Coronary artery (tissue), 2 donors: ENCODE measurements at regions not wholly inside any gene's neighbourhood (a gene's known extent, or its start where the extent isn't known, plus 50 kb on each side); places are given as distances from the start of the nearest gene placed in this dataset.
A peak's percentile ranks its signal among the peaks of the same experiment; 100 is the strongest.

Experiments
- DNase-seq: peaks from one replicate; pipeline ENCODE4 v3.0.0-alpha.2; 2017; ENCODE audit warnings: low spot score
- H3K27ac ChIP-seq, 2 donors: fragments of 200-600 bp; sonication (generic); one replicate each; pipeline ENCODE4 v1.5.1; 2016 to 2019
- H3K4me3 ChIP-seq: fragments of 200-600 bp; sonication (generic); 2 replicates; pipeline ENCODE4 v1.5.1; 2016; ENCODE audit warnings: mild to moderate bottlenecking, moderate library complexity
- TF ChIP-seq, protein P1 (sequence below): fragments of 200-600 bp; sonication (generic); IDR thresholded peaks from one replicate; pipeline ENCODE4 v1.5.1; 2019; ENCODE audit warnings: antibody characterized with exemption

DNA sequence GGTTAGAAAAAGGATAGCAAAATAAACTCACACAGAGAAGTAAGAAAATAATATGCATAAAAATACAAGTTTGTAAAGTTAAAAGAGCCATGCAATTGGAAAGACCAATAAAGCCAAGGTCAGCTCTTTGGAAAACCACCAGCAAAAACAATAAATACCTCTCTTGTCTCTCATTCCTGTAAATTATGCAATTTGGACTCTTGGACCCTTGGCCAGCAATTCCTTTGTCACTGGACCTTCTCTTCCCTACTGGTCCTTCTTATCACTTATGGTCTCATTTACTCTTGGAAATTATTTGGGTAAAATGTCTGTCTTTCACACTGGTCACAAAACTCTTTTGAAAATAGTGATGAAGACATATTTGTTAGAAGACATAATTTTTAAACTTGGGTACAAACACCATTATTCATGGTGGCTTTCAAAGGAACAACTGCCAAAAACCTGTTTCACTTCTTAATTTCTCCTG lies 379.5 kb downstream of the TMEM232 start:
- TF ChIP-seq, protein P1, sequence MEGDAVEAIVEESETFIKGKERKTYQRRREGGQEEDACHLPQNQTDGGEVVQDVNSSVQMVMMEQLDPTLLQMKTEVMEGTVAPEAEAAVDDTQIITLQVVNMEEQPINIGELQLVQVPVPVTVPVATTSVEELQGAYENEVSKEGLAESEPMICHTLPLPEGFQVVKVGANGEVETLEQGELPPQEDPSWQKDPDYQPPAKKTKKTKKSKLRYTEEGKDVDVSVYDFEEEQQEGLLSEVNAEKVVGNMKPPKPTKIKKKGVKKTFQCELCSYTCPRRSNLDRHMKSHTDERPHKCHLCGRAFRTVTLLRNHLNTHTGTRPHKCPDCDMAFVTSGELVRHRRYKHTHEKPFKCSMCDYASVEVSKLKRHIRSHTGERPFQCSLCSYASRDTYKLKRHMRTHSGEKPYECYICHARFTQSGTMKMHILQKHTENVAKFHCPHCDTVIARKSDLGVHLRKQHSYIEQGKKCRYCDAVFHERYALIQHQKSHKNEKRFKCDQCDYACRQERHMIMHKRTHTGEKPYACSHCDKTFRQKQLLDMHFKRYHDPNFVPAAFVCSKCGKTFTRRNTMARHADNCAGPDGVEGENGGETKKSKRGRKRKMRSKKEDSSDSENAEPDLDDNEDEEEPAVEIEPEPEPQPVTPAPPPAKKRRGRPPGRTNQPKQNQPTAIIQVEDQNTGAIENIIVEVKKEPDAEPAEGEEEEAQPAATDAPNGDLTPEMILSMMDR, result no peak
- DNase-seq, result no peak

DNA sequence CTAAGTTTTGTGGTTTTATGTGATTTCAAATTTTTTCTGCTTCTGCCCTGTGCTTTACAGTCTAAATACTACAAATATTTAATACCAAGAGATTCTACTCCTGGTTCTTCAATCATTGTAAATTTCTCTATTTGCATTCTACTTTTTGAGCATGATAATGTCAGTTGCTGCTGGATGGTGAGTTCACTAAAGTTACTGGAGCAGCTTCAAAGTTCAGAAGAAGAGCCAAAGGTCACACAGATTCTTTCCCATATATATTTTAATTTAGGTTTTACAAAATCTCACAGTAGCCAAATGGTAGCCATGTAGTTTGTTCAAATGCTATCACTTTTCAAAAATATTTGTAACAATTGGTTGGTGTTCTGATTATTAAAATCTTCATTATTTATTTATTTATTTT lies 378.7 kb downstream of the TMEM232 start:
- TF ChIP-seq, protein P1, result no peak
- no peak overlapping the region for H3K27ac ChIP-seq
- DNase-seq, result no peak
- no peak overlapping the region for H3K4me3 ChIP-seq

More for the DNA sequence above, 379.5 kb downstream of the TMEM232 start:
- Histone ChIP-seq H3K27ac (no peak overlapping the region), H3K4me3 (no peak overlapping the region)

DNA sequence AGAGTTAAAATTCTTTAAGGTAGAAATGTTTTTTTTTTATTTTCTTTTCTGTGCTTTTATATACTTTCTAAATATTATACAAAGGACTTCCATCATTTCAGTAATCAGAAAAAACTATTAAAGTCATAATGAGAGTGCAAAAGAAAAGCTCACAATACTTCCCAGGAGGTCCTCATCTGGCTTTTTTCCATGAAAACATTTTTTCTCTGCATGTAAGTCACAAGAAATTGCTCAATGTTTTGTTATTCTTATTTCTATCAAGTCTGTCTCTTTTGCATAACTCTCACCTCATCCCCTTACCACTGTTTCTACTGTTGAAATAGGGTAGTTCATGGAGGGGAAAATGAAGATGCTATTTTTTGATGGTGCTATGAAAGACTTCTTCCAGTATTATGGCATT lies 375.0 kb downstream of the TMEM232 start:
- TF ChIP-seq, protein P1, result no peak
- Histone ChIP-seq H3K4me3 (no peak overlapping the region), H3K27ac (no peak overlapping the region)
- no peak for DNase-seq

DNA sequence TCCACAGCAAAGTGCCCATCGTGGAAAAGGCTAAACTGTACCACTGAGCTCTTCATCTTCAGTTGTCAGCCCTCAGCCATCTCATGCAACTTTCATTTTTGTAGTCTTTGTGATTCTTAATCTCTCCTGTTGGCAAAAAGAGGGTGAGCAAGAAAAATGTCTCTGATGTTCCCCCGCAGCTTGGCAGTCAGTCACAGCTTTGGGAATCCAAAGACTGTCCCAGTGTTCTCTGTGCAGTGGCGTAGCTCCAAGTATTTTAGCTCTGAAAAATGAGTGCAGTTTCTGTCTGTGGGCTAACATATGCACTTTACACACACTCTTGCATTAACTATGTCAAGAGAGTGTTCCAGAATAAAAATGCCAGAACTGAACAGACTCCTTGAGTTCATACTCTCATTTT lies 372.2 kb downstream of the TMEM232 start:
- peak overlapping the region; percentile 8 for H3K4me3 ChIP-seq
- no peak overlapping the region for H3K27ac ChIP-seq
- DNase-seq, result no peak

DNA sequence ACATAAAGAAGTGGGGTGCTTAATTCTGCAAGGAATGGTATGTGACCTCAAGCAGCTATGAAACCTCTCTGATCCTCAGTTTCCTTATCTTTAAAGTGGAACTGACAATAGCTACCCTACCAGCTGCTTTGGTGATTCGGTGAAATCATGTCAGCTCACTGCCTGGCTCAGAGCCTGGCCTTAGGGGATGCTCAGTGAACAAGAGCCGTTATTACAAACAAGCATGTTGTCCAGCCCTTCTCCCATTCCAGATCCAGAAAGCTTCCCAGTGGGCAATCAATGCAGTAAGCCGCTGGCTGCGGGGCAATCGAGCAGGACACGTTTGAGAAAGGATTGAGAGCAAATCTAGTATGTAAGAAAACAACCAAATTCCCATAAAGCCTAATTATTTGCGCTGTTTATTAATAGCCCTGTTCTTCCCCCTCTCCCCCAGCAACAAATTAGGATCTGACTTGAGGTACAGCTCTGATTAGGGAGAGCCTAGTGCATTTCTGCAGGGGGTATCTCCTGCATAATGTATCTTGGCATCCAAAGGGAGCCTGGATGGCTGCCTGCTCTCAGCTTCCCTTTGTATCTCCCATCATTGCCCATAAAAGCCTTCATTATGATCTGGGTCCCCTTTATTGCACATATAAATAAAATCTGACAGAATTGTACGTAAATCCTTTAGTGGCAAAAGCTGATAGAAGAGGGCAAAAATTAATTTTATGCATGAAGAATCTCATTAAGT lies 371.4 kb downstream of the TMEM232 start:
- no peak for DNase-seq
- H3K27ac ChIP-seq, result no peak overlapping the region
- H3K4me3 ChIP-seq, result no peak overlapping the region
- TF ChIP-seq, protein P1, result no peak

More for the DNA sequence above, 372.2 kb downstream of the TMEM232 start:
- TF ChIP-seq, protein P1, result no peak

DNA sequence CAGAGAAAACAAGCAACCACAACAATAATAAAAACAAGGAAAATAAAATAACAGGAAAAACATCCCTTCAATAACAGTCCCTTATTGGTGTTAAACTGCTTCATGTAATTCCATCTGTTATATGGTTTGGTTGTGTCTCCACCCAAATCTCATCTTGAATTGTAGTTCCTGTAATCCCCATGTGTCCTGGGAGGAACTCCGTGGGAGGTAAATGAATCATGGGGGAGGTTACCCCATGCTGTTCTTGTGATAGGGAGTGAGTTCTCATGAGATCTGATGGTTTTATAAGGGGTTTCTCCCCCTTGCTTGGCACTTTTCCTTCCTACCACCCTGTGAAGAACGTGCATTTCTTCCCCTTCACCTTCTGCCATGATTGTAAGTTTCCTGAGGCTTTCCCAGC lies 369.8 kb downstream of the TMEM232 start:
- DNase-seq, result no peak
- TF ChIP-seq, protein P1, result no peak
- H3K4me3 ChIP-seq, result no peak overlapping the region
- no peak overlapping the region for H3K27ac ChIP-seq

DNA sequence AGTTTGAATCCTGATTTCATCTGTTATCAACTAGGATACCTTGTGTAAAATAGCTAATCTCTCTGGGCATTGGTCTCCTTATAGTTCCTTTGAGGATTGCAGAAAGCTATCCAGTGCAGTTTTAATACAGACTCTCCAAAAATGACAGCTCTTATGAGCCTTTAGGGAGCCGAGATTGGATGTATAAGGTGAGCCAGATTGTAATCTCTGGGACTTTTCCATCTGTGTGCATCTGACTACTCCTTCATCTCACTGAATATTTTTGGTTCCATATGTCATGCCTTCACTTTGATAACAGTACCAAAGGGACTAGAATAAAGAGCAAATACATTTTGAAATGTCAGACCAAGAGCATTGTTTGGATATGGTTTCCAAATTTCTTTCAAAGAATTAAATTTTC lies 367.2 kb downstream of the TMEM232 start:
- DNase-seq, result no peak
- TF ChIP-seq, protein P1, result no peak
- Histone ChIP-seq H3K4me3 (no peak overlapping the region), H3K27ac (no peak overlapping the region)
